GM19452 (cell line): ENCODE measurements at regions not wholly inside any gene's neighbourhood (a gene's known extent, or its start where the extent isn't known, plus 50 kb on each side); places are given as distances from the start of the nearest gene placed in this dataset.

Experiments
- ATAC-seq: cut with Tn5 transposase; IDR thresholded peaks from one replicate; pipeline ENCODE4 v1.9.1; 2021; ENCODE audit not compliant: unreplicated experiment

DNA sequence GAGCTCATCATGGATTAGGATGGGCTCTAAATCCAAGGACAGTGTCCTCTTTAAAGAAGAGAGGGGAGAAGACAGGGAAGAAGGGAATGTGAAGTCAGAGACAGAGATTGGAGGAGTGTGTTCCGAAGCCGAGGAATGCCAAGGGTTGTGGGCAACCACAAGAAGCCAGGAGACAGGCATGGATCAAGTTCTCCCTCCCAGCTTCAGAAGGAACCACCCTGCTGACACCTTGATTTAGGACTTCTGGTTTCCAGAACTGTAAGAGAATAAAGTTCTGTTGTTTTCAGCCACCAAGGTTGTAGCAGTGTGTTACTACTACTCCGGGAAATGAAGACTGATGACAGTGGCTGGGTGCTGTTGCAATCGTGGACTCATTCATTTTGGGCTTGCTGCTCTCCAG is 120.1 kb downstream of the RPS12 start:
- no peak for ATAC-seq

DNA sequence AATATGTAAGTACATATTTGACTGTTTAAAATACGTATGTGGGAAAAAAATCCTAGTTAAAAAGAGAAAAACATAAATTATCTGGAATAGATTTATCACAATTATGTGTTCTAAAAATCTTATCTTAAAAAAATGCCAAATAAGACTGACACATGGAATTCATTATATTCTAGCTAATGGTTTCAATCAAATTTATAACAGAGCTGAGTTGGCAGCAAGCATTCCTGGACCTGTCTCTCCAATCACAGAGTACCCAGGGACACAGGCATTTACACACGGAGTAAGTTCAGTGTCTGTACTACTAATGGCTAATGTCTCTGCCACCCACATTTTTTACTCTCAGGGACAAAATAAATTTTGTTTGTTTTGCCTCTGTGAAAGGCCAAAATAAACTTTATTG is 122.3 kb downstream of the RPS12 start:
- ATAC-seq: no peak

DNA sequence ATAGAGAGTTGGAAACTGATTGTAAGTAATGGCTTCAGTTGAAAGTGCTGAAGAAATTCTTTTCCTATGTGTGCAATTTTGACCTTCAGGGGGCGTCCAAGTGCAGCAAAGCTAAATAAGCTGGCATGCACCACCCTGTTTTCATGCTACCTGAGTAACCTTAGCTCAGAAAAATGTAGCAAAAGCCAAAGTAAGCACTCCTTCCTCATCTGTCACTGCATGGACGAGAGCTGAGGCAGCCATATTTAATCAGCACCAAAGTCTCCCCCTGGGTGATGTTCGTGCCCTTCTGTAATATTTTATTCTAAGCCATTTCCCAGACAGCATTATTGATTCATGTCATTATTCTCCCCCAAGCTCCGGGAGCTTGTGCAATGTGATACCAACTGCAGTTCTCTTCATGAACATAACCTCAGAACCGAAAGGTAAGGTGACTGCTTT is 123.1 kb downstream of the RPS12 start:
- ATAC-seq: no peak

DNA sequence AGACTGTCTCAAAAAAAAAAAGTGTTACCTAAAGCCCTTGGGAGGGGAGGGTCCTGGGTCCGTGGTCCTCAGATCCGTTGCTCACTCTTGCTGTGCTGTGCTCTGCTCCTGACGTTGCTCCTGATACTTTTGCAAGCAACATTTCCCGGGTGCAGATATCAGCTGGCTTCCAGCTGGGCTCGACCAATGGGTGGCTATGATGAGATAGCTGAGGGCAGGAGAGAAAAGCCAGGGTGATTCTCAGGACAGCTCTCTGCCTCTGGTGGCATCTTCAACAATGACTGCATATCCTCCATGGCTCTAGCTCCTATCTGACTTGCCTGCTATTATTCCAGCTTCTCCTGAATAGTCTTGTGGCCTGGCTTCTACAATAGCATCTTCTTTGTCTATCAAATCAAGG is 134.5 kb downstream of the RPS12 start:
- no peak for ATAC-seq

GRCh38 chr6:132950566-132950965 is 136.2 kb downstream of the RPS12 start:
- no peak for ATAC-seq

DNA sequence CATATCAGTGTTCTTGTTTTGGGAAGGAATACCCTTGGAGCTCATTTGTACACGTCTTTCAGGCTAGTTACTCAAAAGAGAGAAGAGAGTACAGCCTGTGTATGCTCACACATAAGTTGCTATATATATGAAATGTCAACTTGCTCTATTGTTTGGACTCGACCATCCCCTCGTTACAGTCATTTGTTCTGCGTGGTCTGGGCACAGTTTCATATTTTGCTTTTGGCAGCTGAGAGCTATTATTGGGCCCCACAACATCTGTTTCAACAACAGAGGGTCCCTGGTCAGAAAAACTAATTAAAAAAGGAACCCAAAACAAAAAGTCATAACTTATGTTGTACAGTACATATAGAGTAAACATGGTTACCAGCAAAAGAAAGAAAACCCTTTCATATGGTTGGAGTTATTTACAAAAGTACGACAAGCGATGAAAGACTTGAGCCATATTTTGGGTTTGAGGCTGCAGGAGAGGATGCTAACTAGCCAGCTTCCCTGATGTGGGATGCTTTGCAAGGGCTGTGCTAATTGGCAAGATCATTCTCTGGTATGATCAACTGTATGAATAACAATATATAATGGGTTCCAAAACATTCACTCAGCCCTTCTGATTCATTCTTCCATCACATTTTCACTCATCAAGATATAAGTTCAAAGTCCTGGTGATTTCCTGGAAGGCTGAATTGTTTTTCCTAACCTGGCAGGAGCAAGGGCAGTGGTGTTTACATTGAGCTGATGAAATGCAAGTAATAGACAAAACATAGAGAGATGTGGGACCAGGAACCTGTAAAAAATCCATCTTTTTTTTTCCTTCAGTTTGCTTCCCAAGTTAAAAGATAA is 137.9 kb downstream of the RPS12 start:
- no peak for ATAC-seq

GRCh38 chr6:132952986-132953385 is 138.6 kb downstream of the RPS12 start:
- no peak for ATAC-seq

GRCh38 chr6:132954222-132954621 is 139.9 kb downstream of the RPS12 start:
- ATAC-seq: no peak

DNA sequence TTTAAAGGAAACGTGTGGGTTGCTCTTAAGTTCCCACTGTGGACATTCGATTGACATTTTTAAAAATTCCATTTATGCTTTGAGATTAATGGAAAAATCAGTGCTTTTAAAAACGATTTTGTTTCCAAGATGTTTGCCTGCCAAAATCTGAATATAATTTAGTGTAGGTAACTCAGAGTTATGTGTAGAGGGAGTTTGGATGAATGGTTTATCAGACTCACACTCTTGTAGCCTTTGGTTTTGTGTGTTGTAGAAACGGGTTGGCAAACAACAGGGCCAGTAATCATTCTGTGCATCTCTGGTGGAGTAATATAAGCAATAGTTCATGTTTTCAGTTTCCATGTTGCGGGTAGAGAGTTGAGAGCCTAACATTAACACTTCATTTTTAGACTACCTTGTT is 140.6 kb downstream of the RPS12 start:
- no peak for ATAC-seq

GRCh38 chr6:132959639-132960326 is 145.4 kb downstream of the RPS12 start:
- ATAC-seq: no peak

- no peak for ATAC-seq
Observed at GRCh38 chr6:132960720-132961119, 146.4 kb downstream of the RPS12 start.

- no peak for ATAC-seq
Observed at GRCh38 chr6:132961122-132961521, 146.8 kb downstream of the RPS12 start.

DNA sequence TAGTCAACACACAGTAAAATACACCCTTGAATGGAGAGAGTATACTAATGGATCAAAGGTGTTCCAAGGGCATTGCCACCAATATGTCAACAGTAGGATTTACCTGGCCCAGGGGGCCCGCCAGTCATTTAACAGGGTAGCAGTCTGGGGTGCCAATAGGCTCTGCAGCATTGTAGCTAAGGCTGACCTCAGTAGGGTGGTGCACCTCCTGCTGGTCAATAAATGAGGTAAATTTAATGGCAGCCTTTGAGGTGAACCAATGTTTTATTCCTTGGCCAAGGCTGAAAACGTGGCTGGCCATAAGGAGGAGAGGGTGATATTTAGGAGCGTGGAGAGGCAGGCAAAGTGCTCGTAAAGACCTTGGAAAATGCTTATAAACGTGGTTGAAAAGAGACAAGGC is 147.2 kb downstream of the RPS12 start:
- ATAC-seq: no peak

DNA sequence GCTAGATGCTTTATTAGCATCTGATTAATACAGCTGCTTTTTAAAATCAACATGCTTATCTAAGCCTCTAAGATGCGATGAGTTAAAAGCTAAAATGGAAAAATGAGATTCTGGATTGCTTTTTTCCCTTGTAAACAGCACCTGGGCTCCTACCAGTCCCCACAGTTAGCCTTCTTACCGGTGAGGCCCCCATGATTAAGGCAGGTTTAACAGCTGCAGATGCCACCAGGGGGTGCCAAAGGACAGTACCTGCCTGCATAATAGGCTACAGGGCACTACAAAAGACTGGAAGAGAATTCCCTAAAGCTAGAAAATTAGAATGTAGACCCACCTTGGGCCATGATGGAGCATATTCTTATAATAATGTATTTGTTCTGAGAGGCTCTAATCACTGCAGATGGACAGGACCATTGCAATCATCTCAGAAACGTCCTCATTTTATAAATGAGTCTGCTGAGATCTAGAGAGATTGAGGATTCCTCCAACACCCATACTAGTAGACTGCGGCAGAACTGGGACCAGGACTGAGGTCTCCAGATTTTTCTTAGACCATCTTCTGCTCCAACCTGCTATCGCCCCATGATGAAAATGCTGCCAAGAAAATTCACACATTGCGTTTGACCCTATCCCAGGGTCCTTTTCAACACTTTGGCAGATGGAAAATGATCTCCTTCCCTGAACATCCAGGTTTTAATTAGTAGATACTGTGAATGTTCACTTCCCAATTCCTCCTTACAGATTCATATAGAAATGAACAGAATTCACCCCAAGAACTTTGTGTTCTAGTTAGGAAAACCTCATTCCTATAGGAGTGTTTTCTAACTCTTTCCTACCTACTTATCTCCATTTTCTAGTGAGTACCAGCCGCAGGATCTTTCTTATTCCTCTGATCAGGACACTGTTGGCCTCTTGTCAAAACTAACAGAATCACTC is 148.8 kb downstream of the RPS12 start:
- ATAC-seq: peak; percentile 75

DNA sequence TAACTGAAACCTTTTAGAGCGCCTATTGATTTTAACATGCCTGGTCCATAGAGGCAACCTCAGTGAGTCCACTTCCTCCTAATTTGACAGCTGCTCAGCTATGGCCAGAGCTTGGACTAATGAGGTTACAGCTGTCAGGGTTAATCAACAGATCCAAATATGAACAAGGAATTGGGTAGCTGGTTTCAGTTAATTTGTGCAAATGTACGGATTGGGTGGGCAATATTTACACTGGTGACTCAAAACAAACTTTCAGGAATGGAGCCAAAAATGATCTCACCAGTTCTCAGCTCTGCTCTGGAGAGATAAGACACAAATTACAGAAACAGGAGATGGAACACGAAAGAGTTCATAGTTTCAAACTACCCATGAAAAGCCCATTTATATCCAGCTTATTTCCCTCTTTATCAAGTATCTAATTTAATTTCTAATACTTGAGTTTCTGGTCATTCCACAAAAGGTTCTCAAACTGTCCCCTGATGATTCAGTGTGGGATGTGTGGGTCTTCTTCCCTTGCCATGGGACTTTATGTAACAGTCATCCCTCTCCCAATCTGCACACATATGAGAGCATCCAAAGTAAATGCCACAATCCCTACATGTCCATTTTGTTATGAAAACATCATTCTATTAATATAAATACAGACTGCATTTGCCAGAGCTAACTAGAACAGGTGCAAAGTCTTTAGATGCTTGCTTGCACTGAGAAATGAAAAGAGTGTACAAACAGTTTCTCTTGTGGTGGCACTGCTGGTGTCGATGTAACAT is 149.9 kb downstream of the RPS12 start:
- ATAC-seq: no peak

- ATAC-seq: no peak
Observed at GRCh38 chr6:132964868-132965382, 150.6 kb downstream of the RPS12 start.

DNA sequence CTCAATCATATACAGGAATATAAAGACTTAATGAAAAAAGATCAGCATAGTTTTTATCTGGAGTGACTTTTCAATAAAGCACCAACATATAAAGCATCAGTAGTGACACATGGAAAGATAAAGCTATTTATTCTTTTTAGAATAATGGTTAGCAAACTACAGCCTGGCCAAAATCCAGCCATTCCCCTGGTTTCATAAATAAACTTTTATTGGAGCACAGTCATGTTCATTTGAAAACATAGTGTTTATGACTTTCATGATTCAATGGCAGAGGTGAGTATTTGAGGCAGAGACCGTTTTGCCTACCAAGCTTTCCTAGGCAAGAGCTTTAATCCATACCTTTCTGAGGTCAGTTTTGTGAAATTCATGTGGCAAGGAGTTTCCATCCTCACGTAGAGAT is 153.5 kb downstream of the RPS12 start:
- ATAC-seq: no peak

DNA sequence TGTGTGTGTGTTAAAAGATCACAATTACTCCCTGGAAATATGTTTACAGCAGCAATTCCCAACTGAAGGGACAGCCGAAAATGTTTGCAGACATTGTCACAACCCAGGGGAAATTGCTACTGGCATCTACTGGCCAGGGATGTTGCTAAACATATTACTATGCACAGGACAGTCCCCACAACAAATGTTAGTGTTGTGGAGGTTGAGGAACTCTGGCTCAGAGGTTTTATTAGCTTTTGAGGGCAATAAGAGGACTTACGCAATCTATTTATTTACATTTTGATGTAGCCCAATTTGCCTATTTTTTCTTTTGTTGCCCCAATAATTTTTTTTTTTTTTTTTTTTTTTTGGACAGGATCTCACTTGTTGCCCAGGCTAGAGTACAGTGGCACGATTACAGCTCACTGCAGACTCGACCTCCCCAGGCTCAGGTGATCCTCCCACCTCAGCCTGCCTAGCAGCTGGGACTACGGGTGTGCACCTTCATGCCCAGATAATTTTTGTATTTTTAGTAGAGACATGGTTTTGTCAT is 154.1 kb downstream of the RPS12 start:
- no peak for ATAC-seq

DNA sequence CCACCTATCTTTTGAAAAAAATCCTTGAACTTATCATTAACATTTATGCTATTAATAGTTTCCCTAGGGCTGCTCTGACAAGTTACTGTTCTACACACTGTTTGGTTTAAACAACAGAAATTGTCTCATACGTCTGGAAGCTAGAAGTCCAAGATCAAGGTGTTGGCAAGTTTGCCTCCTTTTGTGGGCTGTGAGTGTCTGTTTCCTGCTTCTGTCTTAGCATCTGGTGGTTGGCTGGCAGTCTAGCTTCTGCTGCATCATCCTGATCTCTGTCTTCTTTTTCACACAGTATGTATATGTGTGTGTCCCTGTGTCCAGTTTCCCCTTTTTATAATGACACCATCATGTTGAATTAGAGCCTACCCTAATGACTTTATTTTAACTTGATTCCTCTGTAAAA is 154.8 kb downstream of the RPS12 start:
- ATAC-seq: no peak

- ATAC-seq: no peak
Observed at GRCh38 chr6:132971676-132972075, 157.3 kb downstream of the RPS12 start.
